ENCODE measurements at regions not wholly inside any gene's neighbourhood (a gene's known extent, or its start where the extent isn't known, plus 50 kb on each side); places are given as distances from the start of the nearest gene placed in this dataset.

DNA sequence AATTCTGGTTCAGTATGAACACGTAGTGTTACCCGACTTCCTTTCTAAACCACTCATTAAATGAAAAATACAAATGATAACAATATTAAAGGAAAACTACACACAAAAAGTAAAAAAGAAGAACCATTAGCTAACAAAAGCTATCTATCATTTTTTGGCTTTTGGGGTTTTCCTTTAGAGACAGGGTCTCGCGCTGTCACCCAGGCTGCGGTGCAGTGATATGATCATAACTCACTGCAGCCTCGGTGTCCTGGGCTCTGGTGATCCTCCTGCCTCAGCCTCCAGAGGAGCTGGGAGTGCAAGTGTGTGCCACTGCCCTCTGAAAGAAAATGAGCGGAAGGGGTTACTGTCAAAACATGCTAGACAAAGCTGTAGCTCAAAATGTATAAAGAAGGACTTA is 238.2 kb upstream of the AVPR1A start:
- Histone ChIP-seq H3T11ph (ENCODE audit: low read length) (no peak overlapping the region), H3K18ac (ENCODE audit: insufficient read length, low read depth, low read length) (no peak overlapping the region), H2BK12ac (ENCODE audit: insufficient read length, low read depth, low read length) (no peak overlapping the region), H2BK120ac (ENCODE audit: low read depth, low read length, poor library complexity, severe bottlenecking) (no peak overlapping the region), H4K8ac (replicated peaks; ENCODE audit: insufficient read length, low read depth, low read length) (no peak overlapping the region), H3K4me2 (ENCODE audit: insufficient read depth, insufficient read length, low read length) (no peak overlapping the region), H2AFZ (ENCODE audit: low read length) (no peak overlapping the region), H4K5ac (ENCODE audit: insufficient read length, low read depth, low read length) (no peak overlapping the region), H2BK20ac (ENCODE audit: low read depth, low read length, poor library complexity, severe bottlenecking) (no peak overlapping the region), H2BK15ac (ENCODE audit: low read depth, low read length) (no peak overlapping the region), H3K14ac (ENCODE audit: insufficient read depth, low read length) (no peak overlapping the region), H4K20me1 (ENCODE audit: control insufficient read depth, insufficient read depth, insufficient read length) (no peaks in the 10 kb centered on the region), H3K79me2 (ENCODE audit: insufficient read depth, low read length) (no peaks in the 10 kb centered on the region), H3K9ac (ENCODE audit: extremely low read depth, insufficient read length, low read length) (no peak overlapping the region), H3K79me1 (ENCODE audit: insufficient read depth, low read depth, low read length, poor library complexity, severe bottlenecking) (no peaks in the 10 kb centered on the region), H3K56ac (ENCODE audit: insufficient read length, low read depth, low read length) (no peak overlapping the region), H2BK5ac (ENCODE audit: insufficient read length, low read length) (no peak overlapping the region), H2AK5ac (ENCODE audit: insufficient read length, low read length) (no peak overlapping the region), H3K27ac (ENCODE audit: insufficient read length, low read depth, low read length) (no peak overlapping the region), H3K23ac (ENCODE audit: insufficient read length, low read depth, low read length) (no peak overlapping the region), H4K91ac (ENCODE audit: insufficient read length, low read depth, low read length) (no peak overlapping the region), H3K9me3 (ENCODE audit: control insufficient read depth, low read depth, low read length) (no peaks in the 10 kb centered on the region), H3K27me3 (ENCODE audit: insufficient read depth, low read length) (no peaks in the 10 kb centered on the region), H3K4me1 (ENCODE audit: insufficient read depth, low read length) (no peaks in the 10 kb centered on the region), H3K23me2 (ENCODE audit: insufficient read length, low read depth, low read length, poor library complexity, severe bottlenecking) (no peaks in the 10 kb centered on the region), H3K4ac (ENCODE audit: low read depth, low read length) (no peak overlapping the region)
- no peaks in the 10 kb centered on the region for H3K9me3 Mint-ChIP-seq
- TF ChIP-seq, protein P1, sequence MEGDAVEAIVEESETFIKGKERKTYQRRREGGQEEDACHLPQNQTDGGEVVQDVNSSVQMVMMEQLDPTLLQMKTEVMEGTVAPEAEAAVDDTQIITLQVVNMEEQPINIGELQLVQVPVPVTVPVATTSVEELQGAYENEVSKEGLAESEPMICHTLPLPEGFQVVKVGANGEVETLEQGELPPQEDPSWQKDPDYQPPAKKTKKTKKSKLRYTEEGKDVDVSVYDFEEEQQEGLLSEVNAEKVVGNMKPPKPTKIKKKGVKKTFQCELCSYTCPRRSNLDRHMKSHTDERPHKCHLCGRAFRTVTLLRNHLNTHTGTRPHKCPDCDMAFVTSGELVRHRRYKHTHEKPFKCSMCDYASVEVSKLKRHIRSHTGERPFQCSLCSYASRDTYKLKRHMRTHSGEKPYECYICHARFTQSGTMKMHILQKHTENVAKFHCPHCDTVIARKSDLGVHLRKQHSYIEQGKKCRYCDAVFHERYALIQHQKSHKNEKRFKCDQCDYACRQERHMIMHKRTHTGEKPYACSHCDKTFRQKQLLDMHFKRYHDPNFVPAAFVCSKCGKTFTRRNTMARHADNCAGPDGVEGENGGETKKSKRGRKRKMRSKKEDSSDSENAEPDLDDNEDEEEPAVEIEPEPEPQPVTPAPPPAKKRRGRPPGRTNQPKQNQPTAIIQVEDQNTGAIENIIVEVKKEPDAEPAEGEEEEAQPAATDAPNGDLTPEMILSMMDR (conservative IDR thresholded peaks at IDR 0.05): no peak
- H3K36me3 Mint-ChIP-seq (ENCODE audit: insufficient read depth in 1 of 3, low read depth in 3 of 3): no peaks in the 10 kb centered on the region
- H3K27me3 Mint-ChIP-seq (ENCODE audit: low read depth): no peaks in the 10 kb centered on the region; the same call in 1 of the 2 replicates
- WGBS (ENCODE audit: extremely low coverage, insufficient read length, low lambda C conversion rate): no CpG with 5 or more reads among the region's 7 CpGs
- peaks cover 5 to 8% of the 10 kb centered on the region in 2 experiments; a peak in 3 of 4 replicates for H3K4me1 Mint-ChIP-seq
- no peak overlapping the region; a peak in 1 of 7 replicates for H3K27ac Mint-ChIP-seq
- DNase-seq: no peak
- H3K4me3 Mint-ChIP-seq: no peak overlapping the region
